ENCODE measurements at regions not wholly inside any gene's neighbourhood (a gene's known extent, or its start where the extent isn't known, plus 50 kb on each side); places are given as distances from the start of the nearest gene placed in this dataset.

DNA sequence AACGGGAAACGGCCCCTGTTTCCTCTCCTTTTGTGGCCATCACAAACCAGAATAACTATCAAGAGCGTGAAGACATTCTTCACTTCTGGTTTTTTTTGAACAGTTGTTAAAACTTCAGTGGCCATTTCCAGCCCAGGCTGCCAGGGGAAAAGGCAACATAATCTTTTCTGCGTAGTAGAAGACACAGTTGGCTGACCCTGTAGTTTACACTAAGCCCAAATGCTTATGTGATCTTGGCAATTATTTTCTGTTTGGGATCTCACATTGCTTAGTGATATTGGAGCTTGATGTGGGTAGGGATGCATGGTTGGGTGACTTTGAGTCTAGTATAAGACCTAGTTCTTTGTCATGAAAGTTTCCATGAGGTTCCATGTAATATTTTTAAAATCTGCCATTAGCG lies 449.4 kb upstream of the CDH4 start:
- H3K27me3 Mint-ChIP-seq (ENCODE audit: unreplicated experiment) = no peaks in the 10 kb centered on the region
- no peak overlapping the region for H3K4me3 Mint-ChIP-seq (ENCODE audit: unreplicated experiment)
- no peaks in the 10 kb centered on the region for H3K4me1 Mint-ChIP-seq (ENCODE audit: unreplicated experiment)
- no peak overlapping the region for H3K27ac Mint-ChIP-seq (ENCODE audit: unreplicated experiment)
- TF ChIP-seq, protein P1, sequence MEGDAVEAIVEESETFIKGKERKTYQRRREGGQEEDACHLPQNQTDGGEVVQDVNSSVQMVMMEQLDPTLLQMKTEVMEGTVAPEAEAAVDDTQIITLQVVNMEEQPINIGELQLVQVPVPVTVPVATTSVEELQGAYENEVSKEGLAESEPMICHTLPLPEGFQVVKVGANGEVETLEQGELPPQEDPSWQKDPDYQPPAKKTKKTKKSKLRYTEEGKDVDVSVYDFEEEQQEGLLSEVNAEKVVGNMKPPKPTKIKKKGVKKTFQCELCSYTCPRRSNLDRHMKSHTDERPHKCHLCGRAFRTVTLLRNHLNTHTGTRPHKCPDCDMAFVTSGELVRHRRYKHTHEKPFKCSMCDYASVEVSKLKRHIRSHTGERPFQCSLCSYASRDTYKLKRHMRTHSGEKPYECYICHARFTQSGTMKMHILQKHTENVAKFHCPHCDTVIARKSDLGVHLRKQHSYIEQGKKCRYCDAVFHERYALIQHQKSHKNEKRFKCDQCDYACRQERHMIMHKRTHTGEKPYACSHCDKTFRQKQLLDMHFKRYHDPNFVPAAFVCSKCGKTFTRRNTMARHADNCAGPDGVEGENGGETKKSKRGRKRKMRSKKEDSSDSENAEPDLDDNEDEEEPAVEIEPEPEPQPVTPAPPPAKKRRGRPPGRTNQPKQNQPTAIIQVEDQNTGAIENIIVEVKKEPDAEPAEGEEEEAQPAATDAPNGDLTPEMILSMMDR (IDR thresholded peaks at IDR 0.05) = no peak
- H3K36me3 Mint-ChIP-seq (ENCODE audit: unreplicated experiment) = no peaks in the 10 kb centered on the region
- peaks cover 23% of the 10 kb centered on the region for H3K9me3 Mint-ChIP-seq (ENCODE audit: unreplicated experiment)
- no peak for DNase-seq (ENCODE audit: extremely low spot score, unreplicated experiment)

DNA sequence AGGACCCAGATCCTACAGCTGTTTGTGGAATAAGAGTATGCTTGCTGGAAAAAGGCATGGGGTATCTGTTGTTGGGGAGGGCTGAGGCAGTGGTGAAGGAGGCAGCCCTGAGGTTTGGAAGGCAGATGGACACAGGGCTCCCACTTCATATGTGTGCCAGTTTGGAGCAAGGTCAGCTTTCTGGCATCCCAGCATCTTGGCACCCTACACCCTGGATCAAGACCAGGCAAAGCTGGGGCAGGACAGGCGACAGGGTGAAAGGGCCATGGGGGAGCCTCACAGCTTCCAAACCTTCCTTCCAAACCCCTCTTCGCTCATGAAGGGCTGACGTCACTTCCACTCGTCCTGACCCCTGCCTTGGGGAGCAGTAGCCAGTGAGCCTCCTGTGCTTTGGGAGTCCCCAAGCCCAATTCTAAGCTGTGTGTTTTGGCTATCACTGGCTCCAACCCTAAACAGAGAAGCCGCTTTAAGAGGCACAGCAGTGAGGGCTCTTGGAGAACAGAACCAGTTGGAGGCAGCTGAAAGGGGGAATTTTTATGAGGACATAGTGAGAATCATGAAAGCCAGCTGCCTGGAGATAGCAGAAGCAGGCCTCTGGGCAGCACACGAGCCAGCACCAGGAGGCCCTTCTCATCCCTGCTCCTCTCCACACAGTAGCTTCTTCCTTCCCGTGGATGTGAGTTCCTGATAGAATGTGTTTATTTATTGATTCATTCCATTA lies 448.6 kb upstream of the CDH4 start:
- no peak for DNase-seq (ENCODE audit: extremely low spot score, unreplicated experiment)
- Mint-ChIP-seq H3K9me3 (ENCODE audit: unreplicated experiment) (peaks cover 20% of the 10 kb centered on the region), H3K36me3 (ENCODE audit: unreplicated experiment) (no peaks in the 10 kb centered on the region), H3K27ac (ENCODE audit: unreplicated experiment) (no peak overlapping the region), H3K27me3 (ENCODE audit: unreplicated experiment) (no peaks in the 10 kb centered on the region), H3K4me3 (ENCODE audit: unreplicated experiment) (no peak overlapping the region), H3K4me1 (ENCODE audit: unreplicated experiment) (no peaks in the 10 kb centered on the region)
- TF ChIP-seq, protein P1 (IDR thresholded peaks at IDR 0.05) = no peak

DNA sequence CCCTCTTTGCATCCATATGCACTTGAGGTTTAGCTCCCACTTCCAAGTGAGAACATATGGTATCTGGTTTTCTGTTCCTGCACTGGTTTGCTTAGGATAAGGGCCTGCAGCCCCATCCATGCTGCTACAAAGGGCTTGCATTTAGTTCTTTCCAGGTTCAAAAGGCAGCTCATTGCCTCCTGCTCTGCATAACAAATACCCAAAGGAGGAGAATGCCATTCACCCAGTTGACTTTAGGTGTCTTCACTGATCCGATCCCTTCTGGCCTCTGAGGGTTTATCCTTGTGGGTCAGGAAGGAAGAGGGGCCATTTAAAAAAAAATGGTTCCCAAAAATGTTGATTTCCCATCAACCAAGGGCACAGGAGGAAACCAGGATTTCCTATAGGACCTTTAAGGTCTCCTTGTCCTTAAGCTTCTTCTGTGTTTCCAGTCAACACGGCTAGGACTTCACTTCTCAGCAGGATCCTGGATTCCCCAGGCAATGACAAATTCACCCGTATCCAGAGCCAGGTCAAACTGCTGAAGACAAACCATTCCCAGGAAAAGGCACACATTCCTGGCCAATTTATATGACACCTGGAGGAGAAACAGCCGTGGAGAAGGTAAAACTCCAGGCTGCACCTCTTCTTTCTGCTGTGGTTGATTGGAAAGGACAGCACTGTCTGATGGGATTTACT lies 447.7 kb upstream of the CDH4 start:
- DNase-seq (ENCODE audit: extremely low spot score, unreplicated experiment) = no peak
- Mint-ChIP-seq H3K27ac (ENCODE audit: unreplicated experiment) (no peak overlapping the region), H3K36me3 (ENCODE audit: unreplicated experiment) (no peaks in the 10 kb centered on the region), H3K9me3 (ENCODE audit: unreplicated experiment) (peaks cover 17% of the 10 kb centered on the region), H3K4me3 (ENCODE audit: unreplicated experiment) (no peak overlapping the region), H3K4me1 (ENCODE audit: unreplicated experiment) (no peaks in the 10 kb centered on the region), H3K27me3 (ENCODE audit: unreplicated experiment) (no peaks in the 10 kb centered on the region)
- TF ChIP-seq, protein P1 (IDR thresholded peaks at IDR 0.05) = no peak

- TF ChIP-seq, protein P1 (IDR thresholded peaks at IDR 0.05) = no peak
- peak; percentile 30 for DNase-seq (ENCODE audit: extremely low spot score, unreplicated experiment)
- Mint-ChIP-seq H3K36me3 (ENCODE audit: unreplicated experiment) (no peaks in the 10 kb centered on the region), H3K4me3 (ENCODE audit: unreplicated experiment) (no peak overlapping the region), H3K9me3 (ENCODE audit: unreplicated experiment) (peaks cover 17% of the 10 kb centered on the region), H3K4me1 (ENCODE audit: unreplicated experiment) (no peaks in the 10 kb centered on the region), H3K27ac (ENCODE audit: unreplicated experiment) (no peak overlapping the region), H3K27me3 (ENCODE audit: unreplicated experiment) (no peaks in the 10 kb centered on the region)
Measured at GRCh38 chr20:60804918-60805630, 447.0 kb upstream of the CDH4 start.

- TF ChIP-seq, protein P1 (IDR thresholded peaks at IDR 0.05) = no peak
- Mint-ChIP-seq H3K36me3 (ENCODE audit: unreplicated experiment) (no peaks in the 10 kb centered on the region), H3K4me1 (ENCODE audit: unreplicated experiment) (no peaks in the 10 kb centered on the region), H3K9me3 (ENCODE audit: unreplicated experiment) (peaks cover 6% of the 10 kb centered on the region), H3K4me3 (ENCODE audit: unreplicated experiment) (no peak overlapping the region), H3K27me3 (ENCODE audit: unreplicated experiment) (no peaks in the 10 kb centered on the region), H3K27ac (ENCODE audit: unreplicated experiment) (no peak overlapping the region)
- DNase-seq (ENCODE audit: extremely low spot score, unreplicated experiment) = peak; percentile 36
Measured at GRCh38 chr20:60806354-60806753, 445.7 kb upstream of the CDH4 start.
